ENCODE measurements at regions not wholly inside any gene's neighbourhood (a gene's known extent, or its start where the extent isn't known, plus 50 kb on each side); places are given as distances from the start of the nearest gene placed in this dataset.

GRCh38 chr9:108017671-108018070 lies 528.1 kb upstream of the KLF4 start:
- DNase-seq (ENCODE audit: low read depth), result no peak
- no peak for TF ChIP-seq CTCF (conservative IDR thresholded peaks at IDR 0.05; ENCODE audit: low read length)
- H3K4me3 ChIP-seq (ENCODE audit: low read length), result no peak overlapping the region

- no peak for DNase-seq (ENCODE audit: low read depth)
- TF ChIP-seq CTCF (conservative IDR thresholded peaks at IDR 0.05; ENCODE audit: low read length), result no peak
- H3K4me3 ChIP-seq (ENCODE audit: low read length), result no peak overlapping the region
Observed at GRCh38 chr9:108016446-108016845, 526.9 kb upstream of the KLF4 start.

- no peak overlapping the region for H3K4me3 ChIP-seq (ENCODE audit: low read length)
- TF ChIP-seq CTCF (conservative IDR thresholded peaks at IDR 0.05; ENCODE audit: low read length), result no peak
Observed at GRCh38 chr9:108015690-108016089, 526.1 kb upstream of the KLF4 start.

GRCh38 chr9:108014353-108014752 lies 524.8 kb upstream of the KLF4 start:
- no peak for DNase-seq (ENCODE audit: low read depth)
- H3K4me3 ChIP-seq (ENCODE audit: low read length), result no peak overlapping the region
- TF ChIP-seq CTCF (conservative IDR thresholded peaks at IDR 0.05; ENCODE audit: low read length), result no peak

More at GRCh38 chr9:108015690-108016089, 526.1 kb upstream of the KLF4 start:
- DNase-seq (ENCODE audit: low read depth), result no peak

GRCh38 chr9:108012886-108013665 lies 523.5 kb upstream of the KLF4 start:
- no peak for DNase-seq (ENCODE audit: low read depth)
- no peak overlapping the region for H3K4me3 ChIP-seq (ENCODE audit: low read length)
- no peak for TF ChIP-seq CTCF (conservative IDR thresholded peaks at IDR 0.05; ENCODE audit: low read length)

- no peak for DNase-seq (ENCODE audit: low read depth)
- H3K4me3 ChIP-seq (ENCODE audit: low read length), result no peak overlapping the region
- TF ChIP-seq CTCF (conservative IDR thresholded peaks at IDR 0.05; ENCODE audit: low read length), result no peak
Observed at GRCh38 chr9:108012405-108012804, 522.8 kb upstream of the KLF4 start.

- peak; percentile 53 for DNase-seq (ENCODE audit: low read depth)
- TF ChIP-seq CTCF (conservative IDR thresholded peaks at IDR 0.05; ENCODE audit: low read length), result no peak
- no peak overlapping the region for H3K4me3 ChIP-seq (ENCODE audit: low read length)
Observed at GRCh38 chr9:108003526-108003925, 514.0 kb upstream of the KLF4 start.

Data from AG10803 (cell line).